Dedifferentiated amniotic fluid mesenchymal stem cell (primary cell): ENCODE measurements at regions not wholly inside any gene's neighbourhood (a gene's known extent, or its start where the extent isn't known, plus 50 kb on each side); places are given as distances from the start of the nearest gene placed in this dataset.

Experiments used
- DNase-seq: peaks from one replicate; pipeline ENCODE4 v3.0.0-alpha.2; 2016; ENCODE audit errors: extremely low spot score

DNA sequence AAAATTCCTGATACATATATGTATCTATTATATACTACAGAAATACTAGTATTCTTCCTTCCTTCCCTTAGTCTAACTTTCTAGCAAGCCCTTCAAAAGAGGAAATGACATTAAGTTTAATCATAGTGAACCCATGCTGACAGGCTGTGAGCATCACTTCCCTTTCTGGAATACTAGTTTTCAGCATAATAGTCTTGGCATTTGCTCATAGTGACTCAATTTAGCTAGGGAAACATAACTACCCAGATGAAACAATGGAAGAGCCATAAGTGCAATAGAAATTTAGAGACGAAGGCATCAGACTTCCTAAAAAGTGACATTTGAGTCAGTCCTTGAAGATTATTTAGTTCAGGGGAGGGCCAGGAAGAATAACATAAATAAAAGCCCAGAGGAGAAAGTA lies 184.5 kb upstream of the CRY1 start:
- no peak for DNase-seq

- no peak for DNase-seq
Measured at GRCh38 chr12:107282628-107283027, 189.3 kb upstream of the CRY1 start.

DNA sequence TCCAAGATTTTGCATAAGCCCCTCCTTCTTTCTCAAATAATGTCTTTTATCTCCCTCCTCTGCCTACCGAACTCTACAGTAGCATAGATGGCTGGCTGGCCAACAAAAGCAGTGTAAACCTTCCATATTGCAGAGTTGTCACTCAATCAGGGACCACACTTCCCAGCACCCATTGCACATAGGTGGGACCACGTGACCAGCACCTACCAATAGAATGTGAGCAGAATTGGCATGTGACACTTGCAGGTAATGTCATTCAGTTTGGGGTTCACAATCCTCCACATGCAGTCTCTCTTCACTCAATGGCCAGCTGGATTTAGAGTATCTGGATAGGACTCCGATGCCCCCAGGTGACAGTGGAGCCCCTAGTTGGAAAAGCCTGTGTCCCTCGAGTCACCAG lies 190.3 kb upstream of the CRY1 start:
- no peak for DNase-seq

- DNase-seq: no peak
Measured at GRCh38 chr12:107284692-107285091, 191.3 kb upstream of the CRY1 start.

GRCh38 chr12:107287436-107288413 lies 194.4 kb upstream of the CRY1 start:
- no peak for DNase-seq

DNA sequence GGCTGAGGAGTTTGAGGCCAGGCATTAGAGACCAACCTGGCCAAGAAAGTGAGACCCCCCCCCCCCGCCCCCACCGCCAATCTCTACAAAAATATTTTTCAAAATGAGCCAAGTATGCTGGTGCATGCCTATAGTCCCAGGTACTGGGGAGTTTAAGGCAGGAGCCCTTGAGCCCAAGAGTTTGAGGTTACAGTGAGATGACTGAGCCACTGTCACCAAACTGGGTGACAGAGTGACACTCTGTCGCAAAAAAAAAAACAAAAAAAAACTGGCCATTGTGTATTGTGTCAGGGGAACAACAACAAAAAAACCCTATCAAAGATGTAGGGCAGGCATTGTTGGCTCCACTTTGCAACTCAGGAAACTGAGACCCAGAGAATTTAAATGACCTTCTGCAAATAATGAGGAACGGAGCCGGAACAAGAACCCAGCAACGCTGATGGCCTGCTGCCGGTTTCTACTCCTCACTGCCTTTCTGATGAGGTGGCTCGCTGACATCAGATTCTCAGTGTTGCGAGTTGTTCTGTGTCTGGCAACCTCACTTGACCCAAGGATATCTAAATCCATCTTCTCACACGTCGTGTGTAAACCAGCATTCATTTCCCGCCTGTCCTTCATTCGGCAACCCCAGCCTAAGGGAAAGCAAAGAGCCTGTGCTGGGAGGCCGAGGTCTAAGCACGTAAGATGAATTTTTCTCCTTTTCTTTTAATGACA lies 195.2 kb upstream of the CRY1 start:
- no peak for DNase-seq

DNA sequence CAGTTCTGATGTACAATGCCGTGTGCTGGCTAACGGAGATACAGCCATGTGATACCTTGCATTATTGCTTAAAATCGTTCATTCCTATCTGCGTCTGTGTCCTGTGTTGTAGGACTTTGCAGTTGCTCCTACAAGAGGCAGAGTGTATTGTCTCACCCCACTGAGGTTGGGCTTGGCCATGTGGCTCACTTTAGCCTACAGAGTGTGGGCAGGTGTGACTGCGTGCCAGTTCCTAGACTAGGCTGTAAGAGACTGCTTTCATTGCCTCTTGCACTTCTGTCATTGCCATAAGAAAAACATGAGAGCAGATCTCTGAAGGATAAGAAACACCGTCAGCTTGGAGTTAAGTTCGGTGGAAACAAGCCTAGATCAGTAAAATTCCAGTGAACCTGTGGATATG lies 197.7 kb upstream of the CRY1 start:
- no peak for DNase-seq

DNA sequence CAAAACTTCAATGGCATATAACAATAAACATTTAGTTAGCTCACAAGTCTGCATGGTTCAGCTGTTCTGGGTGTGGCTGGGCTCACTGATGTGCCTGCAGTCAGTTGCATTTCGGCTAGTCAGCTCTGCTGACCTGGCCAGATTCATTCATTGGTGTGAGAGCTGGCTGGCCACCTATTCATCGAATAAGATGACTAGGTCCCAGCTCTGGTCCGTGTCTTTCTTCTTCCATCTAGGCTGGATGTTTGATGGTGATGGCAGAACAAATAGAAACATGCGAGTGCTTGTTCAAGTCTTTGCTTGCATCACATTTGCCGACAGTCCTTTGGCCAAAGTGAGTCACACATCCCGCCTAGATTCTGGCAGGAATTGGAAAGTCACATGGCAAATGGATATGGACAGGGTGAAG lies 203.3 kb upstream of the CRY1 start:
- no peak for DNase-seq

- DNase-seq: no peak
Measured at GRCh38 chr12:107302649-107303341, 209.4 kb upstream of the CRY1 start.

- no peak for DNase-seq
Measured at GRCh38 chr12:107304588-107305532, 211.5 kb upstream of the CRY1 start.

- no peak for DNase-seq
Measured at GRCh38 chr12:107306141-107306659, 212.9 kb upstream of the CRY1 start.

GRCh38 chr12:107308310-107308709 lies 215.0 kb upstream of the CRY1 start:
- no peak for DNase-seq

DNA sequence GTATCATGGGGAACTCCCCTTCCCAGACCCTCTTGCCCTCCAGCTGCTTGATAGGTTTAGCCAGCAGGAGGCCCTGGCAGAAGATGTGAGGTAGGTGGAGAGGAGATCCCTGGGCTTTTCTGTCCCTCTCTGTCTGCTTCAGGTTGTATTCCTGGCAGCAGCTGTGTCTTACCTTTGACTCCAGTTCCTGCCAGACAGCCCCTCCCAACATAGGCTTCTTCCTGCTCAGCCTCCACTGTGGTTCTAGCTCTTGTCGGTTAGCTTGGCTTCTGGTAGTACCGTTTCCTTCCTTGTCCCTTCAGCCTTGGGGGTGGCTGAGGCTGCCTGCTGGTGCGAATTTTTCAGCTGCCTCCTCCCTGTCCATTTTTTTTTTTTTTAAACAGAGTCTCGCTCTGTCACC lies 215.7 kb upstream of the CRY1 start:
- DNase-seq: no peak

DNA sequence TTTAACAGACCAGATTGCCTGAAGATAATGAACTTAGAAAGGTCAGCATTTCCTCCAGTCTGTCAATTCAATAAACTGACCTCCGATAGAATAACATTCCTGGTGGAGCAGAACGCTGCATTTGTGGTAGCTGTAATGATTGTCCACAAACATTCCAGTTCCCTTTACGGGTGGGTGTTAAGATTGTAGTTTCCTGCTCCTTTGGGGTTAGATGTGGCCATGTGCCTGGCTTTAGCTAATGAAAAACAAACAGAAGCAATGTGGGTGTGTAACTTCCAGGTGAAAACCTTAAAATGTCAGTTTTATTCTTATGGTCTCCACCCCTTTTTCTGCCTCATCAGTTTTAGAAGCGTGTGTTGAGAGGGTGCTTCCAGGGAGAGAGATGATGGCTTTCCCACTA lies 217.3 kb upstream of the CRY1 start:
- no peak for DNase-seq

DNA sequence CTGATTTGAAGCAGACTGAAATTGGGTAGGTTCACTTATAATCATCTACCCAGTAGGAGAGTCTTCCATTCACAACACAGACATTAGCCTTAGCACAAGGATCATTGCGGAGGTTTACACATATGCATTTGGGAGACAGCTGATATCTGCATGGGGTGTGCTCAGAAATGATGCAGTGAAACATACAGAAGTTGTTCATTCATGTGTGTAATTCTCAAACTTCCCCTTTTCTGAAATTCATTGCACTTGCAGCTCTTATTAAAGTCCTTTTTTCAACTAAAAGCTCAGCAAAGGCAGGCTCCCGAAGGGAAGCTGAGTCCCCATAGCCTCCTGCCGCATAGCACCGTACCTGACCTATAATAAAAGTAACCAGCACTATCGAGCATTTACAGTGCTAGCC lies 218.3 kb upstream of the CRY1 start:
- no peak for DNase-seq

- DNase-seq: peak; percentile 71
Measured at GRCh38 chr12:107317751-107318555, 224.6 kb upstream of the CRY1 start.

DNA sequence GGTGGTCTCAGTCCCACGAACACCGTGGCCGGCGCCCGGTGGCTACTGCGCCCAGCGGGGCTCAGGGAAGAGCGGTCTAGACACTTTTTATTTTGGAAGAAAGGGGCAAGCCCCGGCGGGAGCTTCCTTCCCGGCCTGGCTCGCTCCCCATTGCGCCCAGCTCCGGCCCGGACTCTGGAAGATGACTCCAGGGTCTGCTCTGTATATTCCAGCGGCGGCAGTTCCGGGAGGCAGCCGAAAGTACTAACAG lies 225.1 kb upstream of the CRY1 start:
- no peak for DNase-seq

DNA sequence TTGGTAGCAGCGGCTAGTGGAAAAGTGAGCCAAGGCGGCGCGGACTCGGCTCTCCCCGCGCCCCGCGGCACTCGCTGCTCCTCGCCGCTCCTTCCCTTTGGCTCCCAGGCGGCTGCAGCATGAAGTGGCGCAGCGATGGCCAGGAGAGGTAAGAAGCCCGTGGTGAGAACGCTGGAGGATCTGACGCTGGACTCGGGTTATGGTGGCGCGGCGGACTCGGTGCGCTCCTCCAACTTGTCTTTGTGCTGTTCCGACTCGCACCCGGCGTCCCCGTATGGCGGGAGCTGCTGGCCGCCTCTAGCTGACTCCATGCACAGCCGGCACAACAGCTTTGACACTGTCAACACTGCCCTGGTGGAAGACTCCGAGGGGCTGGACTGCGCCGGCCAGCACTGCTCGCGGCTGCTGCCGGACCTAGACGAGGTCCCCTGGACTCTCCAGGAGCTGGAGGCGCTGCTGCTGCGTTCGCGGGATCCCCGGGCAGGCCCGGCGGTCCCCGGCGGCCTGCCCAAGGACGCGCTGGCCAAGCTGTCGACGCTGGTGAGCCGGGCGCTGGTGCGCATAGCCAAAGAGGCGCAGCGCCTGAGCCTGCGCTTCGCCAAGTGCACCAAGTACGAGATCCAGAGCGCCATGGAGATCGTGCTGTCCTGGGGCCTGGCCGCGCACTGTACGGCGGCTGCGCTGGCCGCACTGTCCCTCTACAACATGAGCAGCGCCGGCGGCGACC lies 225.6 kb upstream of the CRY1 start:
- DNase-seq: no peak

- no peak for DNase-seq
Measured at GRCh38 chr12:107319533-107320032, 226.2 kb upstream of the CRY1 start.
